ENCODE measurements at regions not wholly inside any gene's neighbourhood (a gene's known extent, or its start where the extent isn't known, plus 50 kb on each side); places are given as distances from the start of the nearest gene placed in this dataset.

DNA sequence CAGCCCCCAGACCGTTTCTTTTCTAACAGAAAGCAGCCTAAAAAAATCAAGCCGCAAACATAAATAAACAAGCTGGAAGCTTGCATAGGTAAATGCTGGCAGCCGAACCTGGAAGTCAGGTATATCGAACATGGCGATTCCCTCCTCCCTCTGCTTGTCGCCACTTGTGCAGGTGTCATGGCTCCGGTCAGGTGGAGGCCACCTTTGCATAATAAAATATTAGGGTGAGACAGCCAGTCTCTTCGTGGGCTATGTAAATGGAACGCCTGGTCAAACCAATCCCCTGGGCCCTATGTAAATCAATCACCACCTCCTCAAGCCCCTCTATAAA lies 223.9 kb upstream of the DAAM1 start:
- no peaks in the 10 kb centered on the region for H3K36me3 ChIP-seq (replicated peaks in 1 of 2; ENCODE audit: control insufficient read depth in 1 of 2, insufficient read depth in 2 of 2, low read length in 2 of 2)
- H2AFZ ChIP-seq (ENCODE audit: insufficient read depth, low read depth, low read length, poor library complexity, severe bottlenecking): no peak overlapping the region
- no peak overlapping the region for H3K4me3 ChIP-seq (replicated peaks in 1 of 3; ENCODE audit: low read depth in 2 of 3, low read length in 3 of 3)
- no peaks in the 10 kb centered on the region for H3K27me3 ChIP-seq (ENCODE audit: control insufficient read depth in 2 of 2, insufficient read depth in 2 of 2, low read length in 2 of 2)
- no peak for DNase-seq
- WGBS (ENCODE audit: insufficient coverage): 84% methylated on average over 3 of the region's 9 CpGs
- Mint-ChIP-seq H3K27ac (no peak overlapping the region), H3K9me3 (peaks cover 0 to 3% (median 0%) of the 10 kb centered on the region in 7 donors), H3K27me3 (ENCODE audit: low read depth in 3 of 3) (peaks cover 0 to 1% (median 0%) of the 10 kb centered on the region in 3 donors), H3K4me1 (no peaks in the 10 kb centered on the region), H3K4me3 (no peak overlapping the region), H3K36me3 (no peaks in the 10 kb centered on the region)
- H3K27ac ChIP-seq (ENCODE audit: low read depth in 1 of 2, low read length in 2 of 2): no peak overlapping the region
- no peaks in the 10 kb centered on the region for H3K9me3 ChIP-seq (replicated peaks in 1 of 2; ENCODE audit: control insufficient read depth in 1 of 2, insufficient read depth in 1 of 2, low read length in 2 of 2)
- H4K20me1 ChIP-seq (ENCODE audit: insufficient read depth, low read length): no peaks in the 10 kb centered on the region
- no peaks in the 10 kb centered on the region for H3K79me2 ChIP-seq (ENCODE audit: insufficient read depth, low read length)
- H3K4me2 ChIP-seq (replicated peaks; ENCODE audit: extremely low read depth, low read length, poor library complexity, severe bottlenecking): no peak overlapping the region
- no peak overlapping the region for H3K9ac ChIP-seq (ENCODE audit: insufficient read depth, low read length, poor library complexity, severe bottlenecking)
- H3K4me1 ChIP-seq (ENCODE audit: control insufficient read depth in 1 of 2, insufficient read depth in 2 of 2, low read length in 2 of 2): no peaks in the 10 kb centered on the region
- TF ChIP-seq CTCF (IDR thresholded peaks at IDR 0.05): no peak
- intact Hi-C loops (cut with micrococcal nuclease): no loop called here

DNA sequence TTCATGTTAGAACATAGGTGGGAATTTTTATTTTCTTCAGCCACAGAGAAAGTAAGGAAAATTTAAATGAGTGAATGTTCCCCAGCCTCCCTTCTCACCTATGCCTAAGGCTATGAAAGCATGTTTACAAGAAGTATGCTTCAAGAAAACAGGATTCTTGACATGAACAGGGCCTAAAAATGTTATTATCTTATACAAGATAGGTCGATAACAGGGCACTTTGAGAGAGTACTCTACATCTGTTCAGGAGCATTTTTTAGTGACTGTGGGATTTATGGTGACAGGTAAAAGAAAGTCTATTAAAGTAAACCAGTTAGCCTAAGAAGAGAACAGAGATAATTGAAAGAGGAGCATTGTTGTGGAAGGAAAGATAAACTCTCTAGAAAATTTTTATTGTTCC lies 222.9 kb upstream of the DAAM1 start:
- no peak overlapping the region for H2AFZ ChIP-seq (ENCODE audit: insufficient read depth, low read depth, low read length, poor library complexity, severe bottlenecking)
- Mint-ChIP-seq H3K4me1 (no peaks in the 10 kb centered on the region), H3K36me3 (no peaks in the 10 kb centered on the region), H3K27ac (no peak overlapping the region), H3K27me3 (ENCODE audit: low read depth in 3 of 3) (peaks cover 0 to 1% (median 1%) of the 10 kb centered on the region in 3 donors), H3K9me3 (peaks cover 0 to 3% (median 0%) of the 10 kb centered on the region in 7 donors), H3K4me3 (no peak overlapping the region)
- intact Hi-C loops (cut with micrococcal nuclease): no loop called here
- DNase-seq: no peak
- no peaks in the 10 kb centered on the region for H3K79me2 ChIP-seq (ENCODE audit: insufficient read depth, low read length)
- H3K4me1 ChIP-seq (ENCODE audit: control insufficient read depth in 1 of 2, insufficient read depth in 2 of 2, low read length in 2 of 2): no peaks in the 10 kb centered on the region
- TF ChIP-seq CTCF (IDR thresholded peaks at IDR 0.05): no peak
- H3K9ac ChIP-seq (ENCODE audit: insufficient read depth, low read length, poor library complexity, severe bottlenecking): no peak overlapping the region
- H3K27ac ChIP-seq (ENCODE audit: low read depth in 1 of 2, low read length in 2 of 2): no peak overlapping the region
- H3K36me3 ChIP-seq (replicated peaks in 1 of 2; ENCODE audit: control insufficient read depth in 1 of 2, insufficient read depth in 2 of 2, low read length in 2 of 2): no peaks in the 10 kb centered on the region
- H4K20me1 ChIP-seq (ENCODE audit: insufficient read depth, low read length): no peaks in the 10 kb centered on the region
- H3K27me3 ChIP-seq (ENCODE audit: control insufficient read depth in 2 of 2, insufficient read depth in 2 of 2, low read length in 2 of 2): no peaks in the 10 kb centered on the region
- WGBS (ENCODE audit: insufficient coverage): 80% methylated on average over 1 of the region's 1 CpG
- H3K4me2 ChIP-seq (replicated peaks; ENCODE audit: extremely low read depth, low read length, poor library complexity, severe bottlenecking): no peak overlapping the region
- no peaks in the 10 kb centered on the region for H3K9me3 ChIP-seq (replicated peaks in 1 of 2; ENCODE audit: control insufficient read depth in 1 of 2, insufficient read depth in 1 of 2, low read length in 2 of 2)
- H3K4me3 ChIP-seq (replicated peaks in 1 of 3; ENCODE audit: low read depth in 2 of 3, low read length in 3 of 3): no peak overlapping the region

Measured in CD14-positive monocyte (primary cell).